Smooth muscle cell (in vitro differentiated cells): ENCODE measurements at regions not wholly inside any gene's neighbourhood (a gene's known extent, or its start where the extent isn't known, plus 50 kb on each side); places are given as distances from the start of the nearest gene placed in this dataset.

ENCODE experiments used
- DNase-seq: peaks from one replicate; lab custom pipeline; 2025; ENCODE audit not compliant: unreplicated experiment; lab: John Stamatoyannopoulos, UW
- H2AFZ ChIP-seq: fragments of 200-600 bp; sonication (generic); 2 replicates; pipeline ENCODE4 v1.6.0; 2016; ENCODE audit warnings: antibody characterized with exemption, low read depth, mild to moderate bottlenecking
- H3F3A ChIP-seq: fragments of 200-600 bp; sonication (generic); 2 replicates; pipeline ENCODE4 v1.6.0; 2017; ENCODE audit warnings: antibody characterized with exemption, low read depth
- H3K27ac ChIP-seq: fragments of 200-600 bp; sonication (generic); 2 replicates; pipeline ENCODE4 v1.5.1; 2016; ENCODE audit warnings: low read depth, mild to moderate bottlenecking
- H3K27me3 ChIP-seq: fragments of 200-600 bp; sonication (generic); 2 replicates; pipeline ENCODE4 v1.6.1; 2016; ENCODE audit warnings: low read depth, mild to moderate bottlenecking
- H3K36me3 ChIP-seq: fragments of 200-600 bp; sonication (generic); 2 replicates; pipeline ENCODE4 v1.5.1; 2016; ENCODE audit warnings: low read depth
- H3K4me1 ChIP-seq: fragments of 200-600 bp; sonication (generic); 2 replicates; pipeline ENCODE4 v1.5.1; 2016; ENCODE audit warnings: low read depth
- H3K4me2 ChIP-seq: fragments of 200-600 bp; sonication (generic); 2 replicates; pipeline ENCODE4 v1.6.0; 2016; ENCODE audit warnings: mild to moderate bottlenecking
- H3K4me3 ChIP-seq: fragments of 200-600 bp; sonication (generic); 2 replicates; pipeline ENCODE4 v1.5.1; 2016; ENCODE audit warnings: mild to moderate bottlenecking
- H3K79me2 ChIP-seq: fragments of 200-600 bp; sonication (generic); 2 replicates; pipeline ENCODE4 v1.6.0; 2016; ENCODE audit warnings: low read depth, mild to moderate bottlenecking
- H3K9ac ChIP-seq: fragments of 200-600 bp; sonication (generic); 2 replicates; pipeline ENCODE4 v1.6.0; 2016; ENCODE audit warnings: low read depth
- H3K9me3 ChIP-seq: fragments of 200-600 bp; sonication (generic); replicated peaks from 2 replicates; pipeline ENCODE4 v1.5.1; 2016; ENCODE audit warnings: low read depth
- H4K20me1 ChIP-seq: fragments of 200-600 bp; sonication (generic); 2 replicates; pipeline ENCODE4 v1.6.0; 2016; ENCODE audit warnings: low read depth
- CTCF ChIP-seq: fragments of 200-600 bp; sonication (generic); IDR thresholded peaks from 2 replicates; pipeline ENCODE4 v1.5.1; 2017; ENCODE audit warnings: borderline replicate concordance, mild to moderate bottlenecking, antibody characterized with exemption; ENCODE audit not compliant: insufficient read depth, poor library complexity, severe bottlenecking
- WGBS: methylation state at CpG from one replicate; pipeline ENCODE4 v1.1.7; 2016; ENCODE audit warnings: low lambda C conversion rate; 5-methylcytosine and 5-hydroxymethylcytosine counted together

- Histone ChIP-seq H3K27me3 (no peaks in the 10 kb centered on the region), H3K9ac (no peak overlapping the region), H3K9me3 (no peaks in the 10 kb centered on the region), H4K20me1 (no peaks in the 10 kb centered on the region), H2AFZ (no peak overlapping the region), H3K36me3 (no peaks in the 10 kb centered on the region), H3K79me2 (no peaks in the 10 kb centered on the region), H3F3A (no peaks in the 10 kb centered on the region), H3K4me2 (no peak overlapping the region), H3K27ac (no peak overlapping the region), H3K4me3 (no peak overlapping the region), H3K4me1 (no peaks in the 10 kb centered on the region)
- WGBS, result 92% methylated on average over 2 of the region's 2 CpGs
- no peak for TF ChIP-seq CTCF
- no peak for DNase-seq
These were observed 126.0 kb upstream of the GABRA2 start for GRCh38 chr4:46515940-46516339.

DNA sequence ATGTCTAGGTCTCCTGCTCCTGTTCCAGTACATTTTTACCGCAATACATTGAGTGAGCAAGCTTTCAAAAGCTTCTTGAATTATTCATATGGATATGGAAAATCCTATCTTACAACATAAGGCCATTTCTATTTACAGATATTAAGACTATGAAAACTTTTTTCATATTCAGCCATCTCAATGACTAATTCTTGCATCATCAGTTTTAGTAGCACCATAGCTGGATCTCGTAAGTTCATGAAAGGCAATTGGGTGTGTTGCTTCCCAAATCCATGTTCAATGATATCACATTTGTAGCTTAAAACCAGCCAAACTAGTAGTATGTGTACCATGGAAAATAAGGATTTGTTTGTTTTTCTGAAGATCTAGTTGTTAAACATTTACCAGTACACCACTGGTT is 118.3 kb upstream of the GABRA2 start:
- H3K9ac ChIP-seq, result no peak overlapping the region
- no peaks in the 10 kb centered on the region for H4K20me1 ChIP-seq
- no peak for TF ChIP-seq CTCF
- no peak overlapping the region for H3K4me3 ChIP-seq
- no peak overlapping the region for H3K4me2 ChIP-seq
- DNase-seq, result no peak
- 89% methylated on average over 2 of the region's 2 CpGs for WGBS
- H2AFZ ChIP-seq, result no peak overlapping the region
- no peaks in the 10 kb centered on the region for H3K27me3 ChIP-seq
- H3K27ac ChIP-seq, result no peak overlapping the region
- no peaks in the 10 kb centered on the region for H3K36me3 ChIP-seq
- H3K79me2 ChIP-seq, result no peaks in the 10 kb centered on the region
- H3K9me3 ChIP-seq, result no peaks in the 10 kb centered on the region
- no peaks in the 10 kb centered on the region for H3F3A ChIP-seq
- no peaks in the 10 kb centered on the region for H3K4me1 ChIP-seq

GRCh38 chr4:46506876-46507275 is 116.9 kb upstream of the GABRA2 start:
- Histone ChIP-seq H3K4me2 (no peak overlapping the region), H3K36me3 (no peaks in the 10 kb centered on the region), H4K20me1 (no peaks in the 10 kb centered on the region), H3K27me3 (no peaks in the 10 kb centered on the region), H3F3A (no peaks in the 10 kb centered on the region), H3K27ac (no peak overlapping the region), H3K4me1 (no peaks in the 10 kb centered on the region), H3K79me2 (no peaks in the 10 kb centered on the region), H3K9ac (no peak overlapping the region), H2AFZ (no peak overlapping the region), H3K9me3 (no peaks in the 10 kb centered on the region), H3K4me3 (no peak overlapping the region)
- no peak for TF ChIP-seq CTCF
- DNase-seq, result no peak
- 77% methylated on average over 4 of the region's 4 CpGs for WGBS

GRCh38 chr4:46505131-46505530 is 115.2 kb upstream of the GABRA2 start:
- H3K9ac ChIP-seq, result no peak overlapping the region
- DNase-seq, result no peak
- H3K9me3 ChIP-seq, result no peaks in the 10 kb centered on the region
- no peak overlapping the region for H3K4me3 ChIP-seq
- no peaks in the 10 kb centered on the region for H3K27me3 ChIP-seq
- H4K20me1 ChIP-seq, result no peaks in the 10 kb centered on the region
- no peak overlapping the region for H3K4me2 ChIP-seq
- no peak for TF ChIP-seq CTCF
- H3K4me1 ChIP-seq, result no peaks in the 10 kb centered on the region
- H2AFZ ChIP-seq, result no peak overlapping the region
- no peaks in the 10 kb centered on the region for H3F3A ChIP-seq
- H3K36me3 ChIP-seq, result no peaks in the 10 kb centered on the region
- no peaks in the 10 kb centered on the region for H3K79me2 ChIP-seq
- H3K27ac ChIP-seq, result no peak overlapping the region
